Lower lobe of right lung (tissue), 2 donors: ENCODE measurements at regions not wholly inside any gene's neighbourhood (a gene's known extent, or its start where the extent isn't known, plus 50 kb on each side); places are given as distances from the start of the nearest gene placed in this dataset.
"Not testable (repeated sequence)": the region's sequence is repeated elsewhere in the genome, so short reads cannot be mapped to it uniquely, and the experiment has no call there.

Experiments used
- ATAC-seq, 2 donors: fragments of 200-7000 bp; cut with Tn5 transposase; one replicate each; pipeline ENCODE4 v1.9.1; 2020 to 2022; ENCODE audit warnings: mild to moderate bottlenecking in 2 of 2, moderate library complexity in 2 of 2
- DNase-seq: peaks from one replicate; pipeline ENCODE4 v3.0.0-alpha.2; 2020
- H3K27ac ChIP-seq: fragments of 200-600 bp; one replicate; pipeline ENCODE4 v1.8.0; 2022
- H3K27me3 ChIP-seq: fragments of 200-600 bp; one replicate; pipeline ENCODE4 v1.8.0; 2022; ENCODE audit warnings: low read depth
- H3K36me3 ChIP-seq: fragments of 200-600 bp; one replicate; pipeline ENCODE4 v1.8.0; 2022; ENCODE audit warnings: mild to moderate bottlenecking
- H3K4me1 ChIP-seq: fragments of 200-600 bp; one replicate; pipeline ENCODE4 v1.8.0; 2022
- H3K4me3 ChIP-seq: fragments of 200-600 bp; one replicate; pipeline ENCODE4 v1.8.0; 2022; ENCODE audit warnings: mild to moderate bottlenecking
- H3K9me3 ChIP-seq: fragments of 200-600 bp; one replicate; pipeline ENCODE4 v1.8.0; 2022
- intact Hi-C: fragments of 100-400 bp; cut with DNase I; formaldehyde crosslinking; loops from one replicate; pipeline ENCODE4 v1.11.0; 2022
- TF ChIP-seq, protein P1 (sequence below): fragments of 200-600 bp; IDR thresholded peaks from one replicate; pipeline ENCODE4 v1.8.0; 2022; ENCODE audit warnings: antibody characterized with exemption, mild to moderate bottlenecking
- donor health status: DM: no; HTN: yes; CAD: no; lungs with severe emphysema.

DNA sequence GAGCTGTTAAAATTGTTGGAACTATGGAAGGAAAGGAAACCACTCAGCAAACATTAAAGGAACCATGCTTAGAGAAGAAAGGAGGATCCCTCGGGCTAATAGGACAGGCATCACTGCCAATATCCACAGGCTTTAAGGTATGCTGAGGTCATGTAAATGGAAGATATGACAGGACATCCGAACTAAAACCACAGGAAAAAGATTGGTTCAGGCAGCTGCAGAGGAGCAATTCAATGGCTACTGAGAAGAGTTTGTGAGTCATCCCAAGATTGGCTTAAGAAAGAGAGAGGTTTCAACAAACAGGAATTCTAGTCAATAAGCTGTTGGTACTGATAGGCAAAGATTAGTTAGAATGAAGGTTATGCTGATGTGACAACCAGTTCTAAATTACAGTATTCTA, 106.4 kb upstream of the FAM241A start:
- no peak overlapping the region for H3K27ac ChIP-seq
- no peak for ATAC-seq
- H3K4me3 ChIP-seq, result no peak overlapping the region
- no peaks in the 10 kb centered on the region for H3K4me1 ChIP-seq
- intact Hi-C loops, result no loop called here
- TF ChIP-seq, protein P1, sequence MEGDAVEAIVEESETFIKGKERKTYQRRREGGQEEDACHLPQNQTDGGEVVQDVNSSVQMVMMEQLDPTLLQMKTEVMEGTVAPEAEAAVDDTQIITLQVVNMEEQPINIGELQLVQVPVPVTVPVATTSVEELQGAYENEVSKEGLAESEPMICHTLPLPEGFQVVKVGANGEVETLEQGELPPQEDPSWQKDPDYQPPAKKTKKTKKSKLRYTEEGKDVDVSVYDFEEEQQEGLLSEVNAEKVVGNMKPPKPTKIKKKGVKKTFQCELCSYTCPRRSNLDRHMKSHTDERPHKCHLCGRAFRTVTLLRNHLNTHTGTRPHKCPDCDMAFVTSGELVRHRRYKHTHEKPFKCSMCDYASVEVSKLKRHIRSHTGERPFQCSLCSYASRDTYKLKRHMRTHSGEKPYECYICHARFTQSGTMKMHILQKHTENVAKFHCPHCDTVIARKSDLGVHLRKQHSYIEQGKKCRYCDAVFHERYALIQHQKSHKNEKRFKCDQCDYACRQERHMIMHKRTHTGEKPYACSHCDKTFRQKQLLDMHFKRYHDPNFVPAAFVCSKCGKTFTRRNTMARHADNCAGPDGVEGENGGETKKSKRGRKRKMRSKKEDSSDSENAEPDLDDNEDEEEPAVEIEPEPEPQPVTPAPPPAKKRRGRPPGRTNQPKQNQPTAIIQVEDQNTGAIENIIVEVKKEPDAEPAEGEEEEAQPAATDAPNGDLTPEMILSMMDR, result no peak
- no peaks in the 10 kb centered on the region for H3K27me3 ChIP-seq
- H3K36me3 ChIP-seq, result no peaks in the 10 kb centered on the region
- H3K9me3 ChIP-seq, result no peaks in the 10 kb centered on the region
- DNase-seq, result no peak

GRCh38 chr4:112049119-112049518, 96.1 kb upstream of the FAM241A start:
- H3K4me3 ChIP-seq, DNase-seq, H3K27me3 ChIP-seq, H3K27ac ChIP-seq, ATAC-seq, intact Hi-C loops, H3K4me1 ChIP-seq, H3K9me3 ChIP-seq, H3K36me3 ChIP-seq: not testable (repeated sequence)

DNA sequence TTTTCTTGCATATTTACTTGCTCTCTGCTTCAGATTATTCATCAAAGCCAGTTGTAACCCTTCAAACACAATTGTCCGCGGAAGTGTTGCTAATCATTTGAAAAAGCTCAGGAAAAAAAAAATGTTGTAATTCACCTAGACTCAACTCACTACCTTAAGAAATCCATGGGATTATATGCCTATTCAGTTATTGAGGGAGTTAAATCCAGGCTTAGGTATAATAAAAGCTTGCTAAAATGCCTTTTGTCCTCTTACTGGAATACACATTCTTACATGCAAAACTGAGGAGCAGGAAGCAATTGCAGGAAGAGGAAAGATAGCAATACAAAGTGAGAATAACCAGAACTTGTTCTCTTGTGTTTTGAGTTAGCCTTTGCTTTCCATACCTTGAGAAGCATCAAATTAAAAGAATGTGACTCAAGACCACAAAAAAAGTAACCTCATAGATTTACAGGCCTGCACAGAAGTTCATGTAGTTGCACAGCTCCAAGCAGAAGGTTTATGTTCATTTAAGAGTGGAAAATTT, 91.4 kb upstream of the FAM241A start:
- no peak for DNase-seq
- H3K27ac ChIP-seq, result no peak overlapping the region
- H3K36me3 ChIP-seq, result no peaks in the 10 kb centered on the region
- ATAC-seq, result no peak
- H3K9me3 ChIP-seq, result no peaks in the 10 kb centered on the region
- no peak overlapping the region for H3K4me3 ChIP-seq
- no peaks in the 10 kb centered on the region for H3K27me3 ChIP-seq
- TF ChIP-seq, protein P1, result no peak
- no peaks in the 10 kb centered on the region for H3K4me1 ChIP-seq
- intact Hi-C loops, result no loop called here

- ATAC-seq (no peak), DNase-seq (no peak)
- H3K36me3 ChIP-seq, result no peaks in the 10 kb centered on the region
- TF ChIP-seq, protein P1, result no peak
- no peak overlapping the region for H3K27ac ChIP-seq
- intact Hi-C loops, result no loop called here
- H3K4me1 ChIP-seq, result no peaks in the 10 kb centered on the region
- H3K27me3 ChIP-seq, result no peaks in the 10 kb centered on the region
- no peak overlapping the region for H3K4me3 ChIP-seq
- no peaks in the 10 kb centered on the region for H3K9me3 ChIP-seq
These were observed 90.2 kb upstream of the FAM241A start for GRCh38 chr4:112055100-112055499.

DNA sequence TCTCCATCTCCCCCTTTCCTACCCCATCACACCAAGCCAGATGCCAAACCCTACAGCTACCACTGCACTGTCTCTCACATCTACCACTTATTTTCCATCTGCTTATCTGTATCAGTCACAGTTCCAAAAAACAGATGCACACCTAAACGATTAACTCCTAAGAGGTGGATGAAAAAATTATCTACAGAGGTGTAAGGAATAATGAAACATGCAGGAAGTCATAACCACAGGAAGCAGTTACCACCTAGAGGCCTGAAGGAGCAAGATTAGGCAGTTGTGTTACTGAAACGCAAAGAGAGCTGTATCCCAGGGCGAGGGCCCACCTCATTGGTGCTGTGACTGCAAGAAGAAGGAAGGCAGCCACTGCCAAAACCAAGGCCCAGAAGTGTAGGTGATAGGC, 87.8 kb upstream of the FAM241A start:
- no peaks in the 10 kb centered on the region for H3K9me3 ChIP-seq
- no peak overlapping the region for H3K27ac ChIP-seq
- H3K4me1 ChIP-seq, result no peaks in the 10 kb centered on the region
- ATAC-seq, result no peak
- H3K4me3 ChIP-seq, result no peak overlapping the region
- H3K27me3 ChIP-seq, result no peaks in the 10 kb centered on the region
- TF ChIP-seq, protein P1, result no peak
- DNase-seq, result no peak
- intact Hi-C loops, result no loop called here
- no peaks in the 10 kb centered on the region for H3K36me3 ChIP-seq

- intact Hi-C loops, result no loop called here
- TF ChIP-seq, protein P1, result no peak
- no peaks in the 10 kb centered on the region for H3K27me3 ChIP-seq
- no peak for ATAC-seq
- H3K36me3 ChIP-seq, result no peaks in the 10 kb centered on the region
- no peak overlapping the region for H3K4me3 ChIP-seq
- no peak overlapping the region for H3K27ac ChIP-seq
- no peak for DNase-seq
- H3K9me3 ChIP-seq, result no peaks in the 10 kb centered on the region
- no peaks in the 10 kb centered on the region for H3K4me1 ChIP-seq
These were observed 86.8 kb upstream of the FAM241A start for GRCh38 chr4:112058433-112058832.
